ENCODE measurements at regions not wholly inside any gene's neighbourhood (a gene's known extent, or its start where the extent isn't known, plus 50 kb on each side); places are given as distances from the start of the nearest gene placed in this dataset.

GRCh38 chr12:108035372-108035771 is 93.7 kb upstream of the WSCD2 start:
- no peak for TF ChIP-seq CTCF (IDR thresholded peaks at IDR 0.05)
- no peaks in the 10 kb centered on the region for H3K36me3 ChIP-seq

GRCh38 chr12:108037960-108038359 is 91.1 kb upstream of the WSCD2 start:
- Histone ChIP-seq H3K4me1 (ENCODE audit: control insufficient read depth in 1 of 2, insufficient read depth in 1 of 2, low read depth in 1 of 2, low read length in 1 of 2) (no peaks in the 10 kb centered on the region), H3K27ac (no peak overlapping the region), H3K4me3 (ENCODE audit: low read depth in 1 of 2, low read length in 1 of 2) (no peak overlapping the region), H3K36me3 (no peaks in the 10 kb centered on the region), H3K9me3 (no peaks in the 10 kb centered on the region), H3K27me3 (peaks cover 8% of the 10 kb centered on the region)
- TF ChIP-seq CTCF (IDR thresholded peaks at IDR 0.05) = no peak

More at GRCh38 chr12:108035372-108035771, 93.7 kb upstream of the WSCD2 start:
- Histone ChIP-seq H3K9me3 (no peaks in the 10 kb centered on the region), H3K27me3 (peaks cover 12% of the 10 kb centered on the region), H3K4me3 (ENCODE audit: low read depth in 1 of 2, low read length in 1 of 2) (no peak overlapping the region), H3K27ac (no peak overlapping the region), H3K4me1 (ENCODE audit: control insufficient read depth in 1 of 2, insufficient read depth in 1 of 2, low read depth in 1 of 2, low read length in 1 of 2) (no peaks in the 10 kb centered on the region)

GRCh38 chr12:108039794-108040193 is 89.3 kb upstream of the WSCD2 start:
- no peaks in the 10 kb centered on the region for H3K9me3 ChIP-seq
- no peaks in the 10 kb centered on the region for H3K4me1 ChIP-seq (ENCODE audit: control insufficient read depth in 1 of 2, insufficient read depth in 1 of 2, low read depth in 1 of 2, low read length in 1 of 2)
- H3K27me3 ChIP-seq = peaks cover 6% of the 10 kb centered on the region
- no peak for TF ChIP-seq CTCF (IDR thresholded peaks at IDR 0.05)
- no peak overlapping the region for H3K4me3 ChIP-seq (ENCODE audit: low read depth in 1 of 2, low read length in 1 of 2)
- H3K27ac ChIP-seq = no peak overlapping the region
- no peaks in the 10 kb centered on the region for H3K36me3 ChIP-seq

GRCh38 chr12:108040947-108041346 is 88.1 kb upstream of the WSCD2 start:
- Histone ChIP-seq H3K27ac (no peak overlapping the region), H3K4me3 (ENCODE audit: low read depth in 1 of 2, low read length in 1 of 2) (no peak overlapping the region), H3K27me3 (peaks cover 12% of the 10 kb centered on the region), H3K9me3 (no peaks in the 10 kb centered on the region), H3K4me1 (ENCODE audit: control insufficient read depth in 1 of 2, insufficient read depth in 1 of 2, low read depth in 1 of 2, low read length in 1 of 2) (no peaks in the 10 kb centered on the region), H3K36me3 (no peaks in the 10 kb centered on the region)
- TF ChIP-seq CTCF (IDR thresholded peaks at IDR 0.05) = no peak

- H3K4me1 ChIP-seq (ENCODE audit: control insufficient read depth in 1 of 2, insufficient read depth in 1 of 2, low read depth in 1 of 2, low read length in 1 of 2) = peaks cover 5 to 10% of the 10 kb centered on the region in 2 experiments
- no peak overlapping the region for H3K4me3 ChIP-seq (ENCODE audit: low read depth in 1 of 2, low read length in 1 of 2)
- TF ChIP-seq CTCF (IDR thresholded peaks at IDR 0.05) = no peak
- no peak overlapping the region for H3K27ac ChIP-seq
- no peaks in the 10 kb centered on the region for H3K36me3 ChIP-seq
- H3K9me3 ChIP-seq = no peaks in the 10 kb centered on the region
- H3K27me3 ChIP-seq = peaks cover 12% of the 10 kb centered on the region
Measured at GRCh38 chr12:108043286-108043685, 85.8 kb upstream of the WSCD2 start.
